HG02970 (cell line): ENCODE measurements at regions not wholly inside any gene's neighbourhood (a gene's known extent, or its start where the extent isn't known, plus 50 kb on each side); places are given as distances from the start of the nearest gene placed in this dataset.
"Not testable (repeated sequence)": the region's sequence is repeated elsewhere in the genome, so short reads cannot be mapped to it uniquely, and the experiment has no call there.

Experiments
- ATAC-seq: cut with Tn5 transposase; IDR thresholded peaks from one replicate; pipeline ENCODE4 v1.9.1; 2021; ENCODE audit warnings: mild to moderate bottlenecking, moderate library complexity, moderate number of reproducible peaks; ENCODE audit not compliant: unreplicated experiment, low FRiP score

GRCh38 chr15:93973287-93973686 is 258.1 kb upstream of the MCTP2 start:
- no peak for ATAC-seq

GRCh38 chr15:93968773-93969172 is 262.6 kb upstream of the MCTP2 start:
- ATAC-seq: no peak

GRCh38 chr15:93965304-93965908 is 266.0 kb upstream of the MCTP2 start:
- ATAC-seq: no peak

GRCh38 chr15:93954985-93955571 is 276.3 kb upstream of the MCTP2 start:
- no peak for ATAC-seq

- no peak for ATAC-seq
Observed at GRCh38 chr15:93948726-93949125, 282.6 kb upstream of the MCTP2 start.

- no peak for ATAC-seq
Observed at GRCh38 chr15:93943586-93943985, 287.8 kb upstream of the MCTP2 start.

GRCh38 chr15:93942269-93942694 is 289.1 kb upstream of the MCTP2 start:
- no peak for ATAC-seq

- ATAC-seq: no peak
Observed at GRCh38 chr15:93941697-93942096, 289.7 kb upstream of the MCTP2 start.

- no peak for ATAC-seq
Observed at GRCh38 chr15:93940226-93940625, 291.1 kb upstream of the MCTP2 start.

- ATAC-seq: peak; percentile 64
Observed at GRCh38 chr15:93932164-93932776, 299.1 kb upstream of the MCTP2 start.

- no peak for ATAC-seq
Observed at GRCh38 chr15:93929375-93930094, 301.8 kb upstream of the MCTP2 start.

GRCh38 chr15:93920204-93920603 is 311.2 kb upstream of the MCTP2 start:
- no peak for ATAC-seq

- ATAC-seq: not testable (repeated sequence)
Observed at GRCh38 chr15:93918801-93919200, 312.6 kb upstream of the MCTP2 start.

GRCh38 chr15:93917181-93917580 is 314.2 kb upstream of the MCTP2 start:
- ATAC-seq: no peak

- ATAC-seq: no peak
Observed at GRCh38 chr15:93913871-93914270, 317.5 kb upstream of the MCTP2 start.

GRCh38 chr15:93913310-93913709 is 318.1 kb upstream of the MCTP2 start:
- ATAC-seq: no peak

- ATAC-seq: no peak
Observed at GRCh38 chr15:93900476-93901400, 330.6 kb upstream of the MCTP2 start.

GRCh38 chr15:93899817-93900216 is 331.5 kb upstream of the MCTP2 start:
- ATAC-seq: no peak

- no peak for ATAC-seq
Observed at GRCh38 chr15:93897377-93897776, 334.0 kb upstream of the MCTP2 start.

GRCh38 chr15:93895976-93896770 is 335.2 kb upstream of the MCTP2 start:
- no peak for ATAC-seq
